NCI-H748 (cell line): ENCODE measurements at regions not wholly inside any gene's neighbourhood (a gene's known extent, or its start where the extent isn't known, plus 50 kb on each side); places are given as distances from the start of the nearest gene placed in this dataset.
"Not testable (repeated sequence)": the region's sequence is repeated elsewhere in the genome, so short reads cannot be mapped to it uniquely, and the experiment has no call there.

ENCODE experiments used
- DNase-seq: peaks from one replicate; lab custom pipeline; 2025; ENCODE audit not compliant: unreplicated experiment; lab: John Stamatoyannopoulos, UW

DNA sequence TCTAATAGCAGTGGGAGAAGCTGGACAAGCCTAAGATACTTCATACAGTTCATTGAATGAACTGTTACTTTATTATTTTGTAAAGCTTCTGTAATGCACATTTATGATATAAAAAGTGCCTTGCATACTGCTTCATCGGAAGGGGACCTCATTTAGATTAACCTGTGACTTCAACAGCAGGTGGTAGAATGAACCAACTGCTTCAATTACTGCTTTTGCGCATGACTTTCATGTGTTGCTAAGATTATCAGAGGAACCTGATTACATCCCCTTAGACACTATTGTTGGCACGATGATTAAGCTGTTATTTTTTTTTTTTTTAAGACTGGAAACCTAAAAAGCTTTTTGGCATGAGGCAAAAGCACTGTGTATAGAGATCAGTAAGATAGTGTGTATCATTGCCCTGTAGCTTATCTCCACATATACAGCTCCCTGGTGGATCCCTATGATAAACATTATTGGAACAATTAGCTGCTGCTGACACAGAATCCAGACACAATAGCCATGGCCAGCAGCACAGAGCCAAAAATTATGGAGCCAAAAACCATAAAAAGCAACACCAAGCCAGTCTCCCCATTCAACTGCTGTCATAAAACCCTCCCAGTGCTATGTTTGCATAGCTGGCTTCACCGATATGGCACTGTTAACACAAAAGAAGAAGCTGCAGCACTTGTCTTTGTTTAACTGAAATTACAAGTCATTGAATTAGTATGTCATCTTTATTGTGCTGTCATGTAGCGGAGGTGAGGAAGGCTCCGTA lies 731.6 kb upstream of the MMS22L start:
- peak; percentile 99 for DNase-seq

DNA sequence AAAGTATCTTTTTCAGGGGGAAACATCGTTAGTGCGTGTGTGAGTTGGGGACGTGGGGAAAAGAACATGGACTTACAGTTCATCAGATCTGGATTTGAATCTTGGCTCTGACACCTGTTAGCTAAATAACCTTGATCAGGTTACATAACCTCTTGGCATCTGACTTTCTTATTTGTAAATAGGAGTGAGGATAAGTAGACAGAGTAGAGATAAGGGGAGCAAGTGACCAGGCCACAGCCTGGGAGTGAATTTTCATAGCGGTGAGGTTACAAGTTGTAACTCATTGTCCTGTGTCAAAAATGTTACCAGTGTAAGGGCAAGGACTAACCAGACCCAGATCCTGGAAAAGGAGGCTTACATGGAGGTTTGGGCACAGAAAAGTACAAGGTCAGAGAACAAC lies 733.5 kb upstream of the MMS22L start:
- DNase-seq = peak; percentile 22

DNA sequence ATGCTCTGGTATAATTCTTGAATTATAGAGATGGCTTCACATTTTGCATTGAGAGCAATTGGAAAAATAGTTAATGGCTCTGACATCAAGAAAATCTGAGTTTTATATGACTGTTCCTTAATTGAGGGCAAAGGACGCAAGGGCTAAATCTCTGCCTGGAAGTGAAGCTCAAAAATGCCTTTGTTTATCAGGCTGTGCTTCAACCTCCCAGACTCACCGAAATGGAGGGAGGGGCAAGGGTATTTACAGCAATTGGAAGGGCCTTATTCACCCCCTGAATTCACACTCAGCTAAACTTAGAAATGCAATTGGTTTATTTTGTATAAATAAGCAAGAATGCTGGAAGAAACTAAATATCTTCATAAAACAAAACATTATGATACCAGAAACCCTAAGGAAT lies 737.2 kb upstream of the MMS22L start:
- DNase-seq = no peak

DNA sequence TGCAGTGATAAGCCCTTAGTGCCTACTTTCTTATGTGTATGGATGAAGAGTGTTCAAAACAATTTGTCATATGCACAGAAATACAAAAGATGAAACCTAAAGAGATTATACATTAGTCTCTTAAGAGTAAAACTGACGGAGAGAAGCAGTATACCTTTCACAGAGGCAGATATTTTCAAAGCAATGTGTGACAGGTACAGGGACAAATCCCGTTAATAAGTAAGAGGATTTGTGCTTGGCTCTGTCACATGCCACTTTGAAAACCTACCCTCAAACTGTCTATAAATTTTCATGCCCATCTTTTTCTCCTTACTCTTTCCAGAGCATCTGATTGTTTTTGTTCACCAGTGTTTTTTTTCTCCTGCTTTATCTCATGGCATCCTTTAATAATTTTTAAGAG lies 741.3 kb upstream of the MMS22L start:
- no peak for DNase-seq

DNA sequence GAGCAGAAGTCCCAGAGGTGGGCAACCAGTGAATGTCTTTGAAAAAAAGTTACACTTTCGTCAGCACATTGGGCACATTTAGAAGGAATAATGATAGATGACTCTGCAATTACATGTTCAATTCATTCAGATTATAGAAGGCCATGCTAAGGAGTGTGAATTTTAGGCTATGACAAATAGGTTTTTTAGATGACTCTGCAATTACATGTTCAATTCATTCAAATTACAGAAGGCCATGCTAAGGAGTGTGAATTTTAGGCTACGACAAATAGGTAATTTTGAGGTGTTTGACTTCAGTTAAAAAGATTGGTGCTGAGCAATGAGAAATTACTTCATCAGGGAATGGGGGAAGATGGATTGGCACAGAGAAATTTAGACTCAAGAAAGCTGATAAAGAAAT lies 744.9 kb upstream of the MMS22L start:
- DNase-seq = no peak

DNA sequence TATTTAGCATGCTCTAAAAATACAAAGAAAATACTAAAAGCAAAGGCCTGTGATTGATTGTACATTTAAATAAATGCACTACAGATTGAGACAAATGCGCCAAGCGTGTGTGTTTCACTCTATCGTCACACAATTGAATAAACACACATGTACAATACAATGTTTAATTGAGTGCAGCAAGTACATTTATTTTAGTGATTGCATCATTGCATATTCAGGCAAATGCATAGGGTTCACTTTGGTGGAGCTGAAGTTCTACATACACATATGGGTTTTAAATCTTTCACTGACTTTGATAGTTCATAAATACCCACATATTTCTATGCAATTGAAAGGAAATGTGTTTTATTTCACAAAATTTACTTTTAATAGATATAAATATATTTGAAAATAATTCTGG lies 750.6 kb upstream of the MMS22L start:
- peak; percentile 10 for DNase-seq

DNA sequence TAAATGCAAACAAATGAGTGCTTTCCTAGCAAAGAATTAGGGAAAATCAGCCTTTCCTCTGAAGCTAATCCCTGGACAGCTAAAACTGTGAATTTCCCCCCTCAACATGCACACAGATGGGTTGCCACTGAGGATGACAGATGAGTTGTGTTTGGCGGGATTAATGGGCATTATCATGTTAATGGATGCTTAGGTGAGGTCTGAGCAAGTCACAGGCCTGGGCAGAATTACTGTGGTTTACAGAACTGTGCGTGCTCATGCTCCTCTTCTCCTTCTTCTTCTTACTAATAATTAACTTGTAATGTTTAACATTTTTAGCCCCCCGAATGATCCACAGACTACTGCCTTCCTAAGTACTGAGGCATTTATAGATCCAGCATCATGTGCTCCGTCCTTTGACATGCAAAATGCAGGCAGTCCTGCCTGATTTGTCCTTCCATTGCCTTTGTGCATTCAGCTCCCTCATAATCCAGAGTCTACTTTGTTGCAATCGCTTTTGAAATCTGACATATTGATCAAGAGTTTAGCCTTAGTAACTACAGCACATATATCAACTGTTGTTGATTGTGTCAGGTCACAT lies 753.4 kb upstream of the MMS22L start:
- peak; percentile 46 for DNase-seq

DNA sequence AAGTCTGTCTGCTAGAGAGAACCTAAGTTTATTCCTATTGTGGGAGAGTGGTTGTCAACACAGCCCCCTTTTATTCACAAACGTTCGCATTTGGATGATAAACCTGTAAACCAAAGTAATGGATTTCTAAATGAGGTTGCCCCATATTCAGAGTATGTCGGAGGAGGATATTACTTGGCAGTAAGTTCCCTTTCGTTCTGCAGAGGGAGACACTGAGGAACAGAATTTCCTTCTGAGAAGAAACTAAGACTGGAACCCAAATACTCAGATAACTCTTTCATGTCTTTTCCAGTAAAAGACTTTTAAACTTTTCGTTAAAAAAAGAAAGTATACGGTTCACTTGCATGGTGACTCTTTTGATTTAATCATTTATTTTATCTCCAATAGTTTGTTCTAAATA lies 754.6 kb upstream of the MMS22L start:
- DNase-seq = no peak

DNA sequence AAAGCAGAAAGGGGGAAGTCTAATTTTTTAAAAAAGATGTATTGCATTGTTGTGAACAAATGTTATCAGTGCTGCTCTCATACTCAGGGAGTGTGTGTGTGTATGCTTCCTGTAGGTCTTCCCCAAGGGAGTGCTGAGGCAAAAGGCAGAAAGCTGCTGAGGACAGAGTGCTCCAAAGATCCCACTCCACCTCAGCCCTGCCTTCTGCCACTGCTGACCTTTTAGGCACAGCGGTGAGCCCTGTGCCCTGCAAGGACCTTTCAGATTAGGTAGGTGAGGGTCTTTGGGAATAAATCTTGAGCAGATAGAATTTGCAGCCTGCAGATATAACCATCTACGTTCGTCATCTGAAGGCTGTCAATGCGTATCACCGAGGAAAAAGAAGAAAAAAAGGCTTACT lies 756.4 kb upstream of the MMS22L start:
- DNase-seq = no peak

DNA sequence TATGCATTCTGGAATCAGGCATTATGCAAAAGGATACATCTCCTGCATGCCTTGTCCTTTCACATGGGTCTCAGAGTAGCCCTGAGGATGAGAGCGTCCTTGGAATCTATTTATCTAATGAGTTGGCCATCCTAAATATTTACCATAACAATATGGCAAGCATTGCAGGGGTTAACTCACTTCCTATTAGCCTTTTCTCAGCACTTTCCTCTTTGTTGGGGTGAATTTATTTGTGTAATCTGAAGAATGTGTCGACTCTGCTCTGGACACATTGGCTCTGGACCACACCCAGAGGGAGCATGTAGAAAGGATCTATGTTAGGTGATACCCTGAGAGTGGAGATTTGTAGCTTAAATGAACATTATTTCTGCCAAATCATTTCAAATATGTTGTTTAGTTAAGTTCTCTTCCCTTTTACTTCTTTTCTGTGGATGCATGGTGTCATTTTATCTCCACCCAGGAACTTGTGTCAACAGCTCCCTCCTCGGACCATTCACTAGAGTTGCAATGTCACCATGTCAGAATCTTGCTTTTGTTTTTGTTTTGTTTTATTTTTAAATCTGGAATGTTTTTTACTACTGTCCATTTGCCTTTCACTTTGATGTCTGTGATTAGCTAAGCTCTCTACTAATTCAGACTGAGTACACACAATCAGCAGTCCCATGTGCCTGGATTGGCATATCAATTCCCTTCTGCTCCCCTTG lies 757.0 kb upstream of the MMS22L start:
- DNase-seq = peak; percentile 67

DNA sequence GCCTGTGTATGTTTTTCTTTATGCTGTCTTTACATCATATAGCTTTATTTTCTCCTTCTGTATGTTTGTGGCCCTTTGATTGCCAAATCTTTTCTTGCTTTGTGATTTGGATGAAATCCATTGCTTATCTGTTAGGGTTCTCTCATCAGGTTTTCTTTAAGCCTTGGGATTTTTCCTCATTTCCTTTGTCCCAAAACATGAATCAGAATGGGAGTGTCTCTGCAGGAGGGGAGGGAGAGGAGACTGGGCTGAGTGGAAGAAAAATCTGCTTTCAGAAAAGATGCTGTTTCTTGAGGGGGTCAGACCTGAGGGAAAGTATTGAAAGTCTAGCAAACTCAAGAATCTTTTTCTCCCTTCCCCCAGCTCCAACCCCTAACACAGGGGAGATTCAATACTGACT lies 758.0 kb upstream of the MMS22L start:
- peak; percentile 22 for DNase-seq

DNA sequence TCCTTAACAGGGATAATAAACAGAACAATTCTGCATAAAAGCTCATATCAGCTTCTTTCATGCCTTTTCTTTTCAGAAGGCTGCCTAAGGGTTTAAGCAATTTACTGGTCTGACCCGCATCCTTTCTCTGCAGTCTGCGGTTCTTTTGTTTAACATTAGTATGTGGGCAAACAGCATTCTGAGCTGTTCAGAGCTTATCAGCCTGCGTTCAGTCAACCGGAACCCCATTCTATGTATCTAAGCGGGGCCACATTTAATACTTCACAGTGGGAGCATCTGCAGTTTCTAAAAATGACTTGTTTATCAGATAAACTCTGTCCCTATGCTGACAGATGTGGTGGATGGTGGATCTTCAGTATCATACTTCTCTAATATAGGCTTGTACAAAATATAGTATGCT lies 758.9 kb upstream of the MMS22L start:
- DNase-seq = peak; percentile 96

DNA sequence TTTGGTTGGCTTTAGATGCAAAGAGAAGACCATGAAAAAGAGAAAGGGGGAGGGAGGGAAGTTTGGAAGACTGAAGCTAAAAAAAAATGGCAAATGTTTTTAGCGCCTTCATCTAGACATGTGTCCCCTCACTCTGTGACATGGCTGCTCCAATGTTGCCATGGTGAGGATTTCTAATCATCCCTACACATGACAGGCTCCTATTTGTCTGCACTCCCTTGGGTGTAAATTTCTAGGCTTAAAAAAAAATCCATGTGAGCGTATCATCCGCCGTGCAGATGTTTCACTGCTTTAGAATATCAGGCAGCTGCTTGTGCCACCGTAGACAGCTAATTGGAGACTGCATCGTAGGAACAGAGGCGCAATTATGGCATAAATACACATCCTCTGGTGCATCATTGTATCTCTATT lies 761.1 kb upstream of the MMS22L start:
- peak; percentile 98 for DNase-seq

DNA sequence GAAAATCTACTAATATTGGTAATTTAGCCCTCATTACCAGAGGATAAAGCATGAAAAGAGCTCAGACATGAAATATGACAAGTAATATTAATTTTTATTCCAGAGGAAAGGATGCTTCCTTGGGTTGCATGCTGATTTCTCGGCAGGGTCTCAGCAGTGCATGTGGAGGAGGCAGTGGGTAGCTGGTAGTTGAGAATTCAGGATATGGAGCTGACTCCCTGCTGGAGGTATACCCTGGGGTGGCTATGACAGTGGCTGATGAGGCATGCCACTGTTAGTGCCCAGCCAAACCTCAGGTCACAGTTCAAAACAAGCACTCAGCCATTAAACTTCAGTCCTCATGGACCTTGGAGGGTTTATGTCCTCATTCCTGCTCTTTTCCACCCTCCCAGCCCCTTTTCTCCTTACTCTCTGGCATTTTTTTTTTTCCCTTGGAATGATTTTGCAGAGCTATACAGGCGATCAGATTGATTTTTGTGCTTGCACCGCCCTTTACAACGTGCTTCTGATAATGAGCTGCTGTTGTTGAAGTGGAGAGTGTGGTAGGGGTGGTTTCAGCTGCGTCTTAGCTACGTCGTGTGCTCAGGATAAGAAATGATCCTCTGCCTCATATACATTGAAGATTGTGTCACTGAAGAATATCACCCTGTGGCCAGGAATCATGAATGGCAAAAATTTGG lies 761.9 kb upstream of the MMS22L start:
- peak; percentile 68 for DNase-seq

DNA sequence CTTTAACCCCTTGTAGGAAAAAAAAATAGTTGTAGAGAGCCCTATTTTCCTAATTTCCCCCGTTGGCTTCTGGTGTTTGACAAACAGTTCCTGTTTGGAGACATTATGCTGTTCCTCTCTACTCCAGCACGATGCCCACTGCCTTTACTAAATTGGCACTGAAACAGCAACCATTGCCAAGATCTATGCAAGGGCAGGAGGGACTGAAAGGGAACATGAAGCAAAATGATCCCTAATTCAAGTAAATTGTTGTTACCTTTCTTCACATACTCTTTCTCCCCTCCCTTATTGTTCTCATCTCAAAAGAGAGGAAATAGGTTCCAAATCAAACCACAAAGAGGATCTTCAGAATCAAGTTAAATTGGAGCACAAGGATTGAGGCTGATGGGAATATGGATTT lies 764.1 kb upstream of the MMS22L start:
- no peak for DNase-seq

DNA sequence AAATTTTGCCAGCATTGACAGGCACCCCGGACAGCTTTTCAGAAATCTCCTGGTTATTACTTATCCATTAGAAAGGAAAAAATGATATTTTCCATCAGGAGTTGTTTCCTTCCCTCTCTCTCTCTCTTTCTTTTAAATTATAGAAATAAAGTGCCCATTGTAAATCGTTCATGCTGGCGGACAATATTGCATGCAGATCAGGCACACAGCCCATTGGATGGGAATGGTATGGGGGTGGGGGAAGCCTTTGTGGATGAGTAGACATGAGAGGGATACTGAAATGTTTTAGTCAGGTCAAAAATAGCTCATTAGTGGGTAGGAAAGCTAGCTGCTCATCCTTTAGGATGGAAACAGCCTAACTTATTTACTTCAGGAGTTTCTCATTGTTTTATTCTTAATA lies 764.9 kb upstream of the MMS22L start:
- no peak for DNase-seq

DNA sequence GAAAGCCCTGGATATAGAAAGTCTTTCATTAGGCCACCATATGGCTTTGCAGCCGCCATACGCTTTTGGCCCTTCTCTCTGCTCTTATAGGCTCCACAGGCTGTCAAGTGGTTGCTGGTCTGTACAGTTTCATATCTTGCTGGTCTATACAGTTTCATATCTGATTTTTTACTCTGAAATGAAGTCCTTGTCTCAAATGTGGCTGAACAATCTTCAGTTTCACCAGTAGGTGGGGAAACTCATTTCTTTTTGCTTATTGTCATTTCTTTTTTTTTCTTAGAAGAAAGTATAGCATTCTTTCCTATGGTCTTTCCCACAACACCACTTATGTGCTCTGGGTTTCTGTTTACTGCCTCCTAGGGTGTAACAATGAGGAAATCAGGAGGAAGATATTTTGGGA lies 771.4 kb upstream of the MMS22L start:
- DNase-seq = peak; percentile 14

DNA sequence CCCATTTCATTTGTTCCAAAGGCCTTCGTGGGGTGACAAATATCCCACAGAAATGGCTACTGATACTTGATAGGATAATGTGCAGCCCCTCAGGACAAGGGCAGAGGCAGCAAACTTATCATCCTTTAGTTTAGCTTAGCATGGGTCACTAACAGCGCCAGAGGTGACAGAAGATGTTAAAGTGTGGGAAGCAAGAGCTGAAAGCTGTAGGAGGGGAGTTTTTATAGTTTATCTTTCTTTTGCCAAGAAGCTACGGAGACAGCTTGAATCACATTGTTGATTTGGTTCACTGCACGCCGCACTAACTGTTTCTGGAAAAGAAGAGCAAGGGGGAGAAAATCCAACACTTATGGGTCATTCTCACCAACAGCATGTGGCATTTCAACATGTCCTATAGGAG lies 773.9 kb upstream of the MMS22L start:
- no peak for DNase-seq

DNA sequence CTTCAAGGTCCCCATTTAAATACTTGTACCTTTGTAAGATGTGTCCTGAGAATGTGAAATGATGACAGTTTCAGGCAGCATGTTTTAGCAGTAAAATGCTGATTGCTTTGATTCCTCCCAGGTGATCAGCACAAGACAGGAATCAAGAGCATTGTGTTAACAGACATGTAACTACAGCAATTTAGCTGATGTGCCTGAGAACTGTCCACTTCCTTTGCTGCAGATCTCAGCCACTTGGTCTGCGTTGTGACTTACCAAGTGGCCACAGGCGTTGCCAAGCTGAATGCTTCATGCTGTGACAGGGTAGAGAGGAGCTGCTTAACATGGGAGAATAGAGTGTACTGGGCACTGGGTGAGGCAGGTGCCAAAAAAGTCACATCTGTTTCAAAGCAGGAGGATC lies 767.0 kb upstream of the POU3F2 start:
- peak; percentile 29 for DNase-seq

DNA sequence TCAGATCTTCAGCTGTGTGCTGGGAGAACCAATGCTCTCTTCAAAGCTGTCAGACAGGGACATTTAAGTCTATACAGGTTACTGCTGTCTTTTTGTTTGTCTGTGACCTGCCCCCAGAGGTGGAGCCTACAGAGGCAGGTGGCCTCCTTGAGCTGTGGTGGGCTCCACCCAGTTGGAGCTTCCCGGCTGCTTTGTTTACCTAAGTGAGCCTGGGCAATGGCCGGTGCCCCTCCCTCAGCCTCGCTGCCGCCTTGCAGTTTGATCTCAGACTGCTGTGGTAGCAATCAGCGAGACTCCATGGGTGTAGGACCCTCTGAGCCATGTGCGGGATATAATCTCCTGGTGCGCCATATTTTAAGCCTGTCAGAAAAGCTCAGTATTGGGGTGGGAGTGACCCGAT lies 745.8 kb upstream of the POU3F2 start:
- not testable (repeated sequence) for DNase-seq

DNA sequence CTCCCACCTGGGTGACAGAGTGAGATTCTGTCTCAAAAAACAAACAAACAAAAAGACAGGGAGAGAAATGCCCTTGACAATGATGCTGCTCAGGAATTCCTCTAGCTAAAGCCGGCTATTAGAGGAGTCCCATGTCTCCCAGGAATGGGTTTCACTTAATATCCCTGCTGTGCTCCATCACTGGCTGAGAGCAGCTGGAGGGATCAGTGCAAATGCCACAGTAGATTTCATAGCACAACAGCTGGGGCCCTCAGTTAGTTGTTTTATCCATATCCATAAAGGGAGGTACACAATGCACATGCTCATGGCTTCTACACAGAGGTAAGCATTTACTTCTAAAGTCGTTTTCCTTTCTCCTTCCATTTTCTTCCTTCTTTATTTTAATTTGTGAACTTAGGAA lies 742.0 kb upstream of the POU3F2 start:
- DNase-seq = no peak

DNA sequence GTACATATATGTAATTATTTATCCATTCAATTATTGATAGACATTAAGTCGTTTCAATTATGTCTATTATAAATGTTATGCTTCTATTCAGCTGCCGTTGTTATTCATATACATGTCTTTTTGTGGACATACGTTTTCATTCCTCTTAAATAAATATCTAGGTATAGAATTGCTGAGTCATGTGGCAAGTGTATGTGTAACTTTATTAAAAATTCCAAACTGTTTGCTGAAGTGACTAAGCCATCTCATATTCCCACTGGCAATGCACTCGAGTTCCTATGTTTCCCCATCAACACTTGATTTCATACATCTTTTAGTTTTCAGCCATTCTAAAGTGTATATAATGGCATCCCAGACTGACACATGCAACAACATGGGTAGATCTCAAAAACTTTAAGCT lies 739.7 kb upstream of the POU3F2 start:
- no peak for DNase-seq
